ENCODE measurements at regions not wholly inside any gene's neighbourhood (a gene's known extent, or its start where the extent isn't known, plus 50 kb on each side); places are given as distances from the start of the nearest gene placed in this dataset.
"Not testable (repeated sequence)": the region's sequence is repeated elsewhere in the genome, so short reads cannot be mapped to it uniquely, and the experiment has no call there.

DNA sequence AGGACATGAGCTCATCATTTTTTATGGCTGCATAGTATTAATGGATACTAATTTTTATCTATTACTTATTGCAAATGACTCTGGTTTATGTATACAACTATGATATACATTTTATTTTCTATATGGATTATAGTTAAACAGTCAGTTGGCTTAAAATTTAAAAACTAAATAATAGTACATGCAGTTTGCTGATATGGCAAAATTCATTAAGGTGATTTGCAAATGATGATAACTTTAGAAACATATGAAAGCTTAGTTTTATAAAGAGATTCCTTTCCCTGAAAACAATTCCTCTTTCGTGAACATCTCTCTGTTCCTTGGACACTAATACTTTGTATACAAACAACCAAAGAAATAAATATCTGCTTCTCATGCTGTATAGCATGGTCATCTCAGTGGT lies 165.5 kb upstream of the SEMA3E start:
- CTCF ChIA-PET (ENCODE audit: low intra/inter-chr PET ratio, low total read pairs): no interaction called here
- WGBS (ENCODE audit: low lambda C conversion rate): 7% methylated on average over 1 of the region's 1 CpG
- Histone ChIP-seq H3K4me1 (ENCODE audit: insufficient read depth, low read length) (no peaks in the 10 kb centered on the region), H3K4me2 (ENCODE audit: low read depth, low read length) (no peak overlapping the region), H3K36me3 (replicated peaks in 1 of 2; ENCODE audit: control insufficient read depth in 1 of 2, insufficient read depth in 2 of 2, low read length in 2 of 2) (no peaks in the 10 kb centered on the region), H3K9ac (ENCODE audit: insufficient read depth, low read depth, low read length) (no peak overlapping the region), H4K20me1 (ENCODE audit: insufficient read depth, low read length) (no peaks in the 10 kb centered on the region), H3K27me3 (ENCODE audit: control insufficient read depth in 1 of 2, insufficient read depth in 2 of 2, low read length in 2 of 2) (no peaks in the 10 kb centered on the region), H3K9me3 (ENCODE audit: low read length) (no peaks in the 10 kb centered on the region), H3K4me3 (replicated peaks in 1 of 3; ENCODE audit: insufficient read depth in 1 of 3, low read depth in 2 of 3, low read length in 3 of 3) (no peak overlapping the region), H3K27ac (ENCODE audit: extremely low read length, insufficient read depth, low read length) (no peak overlapping the region), H3K79me2 (ENCODE audit: insufficient read depth, low read length) (no peaks in the 10 kb centered on the region), H2AFZ (ENCODE audit: low read length) (no peak overlapping the region)
- no peak for FAIRE-seq
- POLR2A ChIA-PET: no interaction called here
- no peak for DNase-seq (ENCODE audit: low spot score)
- TF ChIP-seq SMAD1 (CRISPR knock-in tag; IDR thresholded peaks at IDR 0.05; ENCODE audit: borderline replicate concordance, low read depth): no peak
- TF ChIP-seq SRF (IDR thresholded peaks at IDR 0.05; ENCODE audit: low read depth, low read length): no peak
- TF ChIP-seq, protein P1, sequence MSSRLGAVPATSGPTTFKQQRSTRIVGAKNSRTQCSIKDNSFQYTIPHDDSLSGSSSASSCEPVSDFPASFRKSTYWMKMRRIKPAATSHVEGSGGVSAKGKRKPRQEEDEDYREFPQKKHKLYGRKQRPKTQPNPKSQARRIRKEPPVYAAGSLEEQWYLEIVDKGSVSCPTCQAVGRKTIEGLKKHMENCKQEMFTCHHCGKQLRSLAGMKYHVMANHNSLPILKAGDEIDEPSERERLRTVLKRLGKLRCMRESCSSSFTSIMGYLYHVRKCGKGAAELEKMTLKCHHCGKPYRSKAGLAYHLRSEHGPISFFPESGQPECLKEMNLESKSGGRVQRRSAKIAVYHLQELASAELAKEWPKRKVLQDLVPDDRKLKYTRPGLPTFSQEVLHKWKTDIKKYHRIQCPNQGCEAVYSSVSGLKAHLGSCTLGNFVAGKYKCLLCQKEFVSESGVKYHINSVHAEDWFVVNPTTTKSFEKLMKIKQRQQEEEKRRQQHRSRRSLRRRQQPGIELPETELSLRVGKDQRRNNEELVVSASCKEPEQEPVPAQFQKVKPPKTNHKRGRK (CRISPR knock-in tag; IDR thresholded peaks at IDR 0.05): no peak
- TF ChIP-seq MAFF (IDR thresholded peaks at IDR 0.05; ENCODE audit: low read depth, low read length): peak; percentile 83; the same call in 1 of the 2 replicates
- no peak for TF ChIP-seq TFDP1 (CRISPR knock-in tag; IDR thresholded peaks at IDR 0.05; ENCODE audit: borderline replicate concordance)
- TF ChIP-seq TBX3 (IDR thresholded peaks at IDR 0.05; ENCODE audit: borderline replicate concordance): no peak
- peak; percentile 81 to 89 for TF ChIP-seq MAFK (conservative IDR thresholded peaks at IDR 0.05 in 1 of 2, IDR thresholded peaks at IDR 0.05 in 1 of 2; ENCODE audit: low read length in 2 of 2)
- in situ Hi-C loops (cut with HindIII; ENCODE audit: extremely low pct_ligation_motif_present, low pct_unique_long_range_greater_than_20kb): no loop called here
- BruUV-seq (replicated peaks): no TSS peak
- intact Hi-C loops (cut with micrococcal nuclease; ENCODE audit: unreplicated experiment): no loop called here
- ATAC-seq: no peak

DNA sequence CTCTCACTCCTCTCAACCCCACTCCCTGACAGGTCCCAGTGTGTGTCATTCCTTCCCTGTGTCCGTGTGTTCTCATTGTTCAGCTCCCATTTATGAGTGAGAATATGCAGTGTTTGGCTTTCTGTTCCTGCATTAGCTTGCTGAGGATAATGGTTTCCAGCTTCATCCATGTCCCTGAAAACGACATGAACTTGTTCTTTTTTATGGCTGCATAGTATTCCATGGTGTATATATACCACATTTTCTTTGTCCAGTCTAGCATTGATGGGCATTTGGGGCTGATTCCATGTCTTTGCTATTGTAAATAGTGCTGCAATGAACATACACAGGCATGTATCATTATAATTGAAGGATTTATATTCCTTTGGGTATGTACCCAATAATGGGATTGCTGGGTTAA lies 163.6 kb upstream of the SEMA3E start:
- FAIRE-seq; H3K27me3 ChIP-seq (ENCODE audit: control insufficient read depth in 1 of 2, insufficient read depth in 2 of 2, low read length in 2 of 2); CTCF ChIA-PET (ENCODE audit: low intra/inter-chr PET ratio, low total read pairs); H3K27ac ChIP-seq (ENCODE audit: extremely low read length, insufficient read depth, low read length); H3K4me1 ChIP-seq (ENCODE audit: insufficient read depth, low read length); H3K4me3 ChIP-seq (replicated peaks in 1 of 3; ENCODE audit: insufficient read depth in 1 of 3, low read depth in 2 of 3, low read length in 3 of 3); BruUV-seq (replicated peaks); H4K20me1 ChIP-seq (ENCODE audit: insufficient read depth, low read length); in situ Hi-C loops (cut with HindIII; ENCODE audit: extremely low pct_ligation_motif_present, low pct_unique_long_range_greater_than_20kb); intact Hi-C loops (cut with micrococcal nuclease; ENCODE audit: unreplicated experiment); ATAC-seq; POLR2A ChIA-PET; H2AFZ ChIP-seq (ENCODE audit: low read length); DNase-seq (ENCODE audit: low spot score); H3K9ac ChIP-seq (ENCODE audit: insufficient read depth, low read depth, low read length); H3K36me3 ChIP-seq (replicated peaks in 1 of 2; ENCODE audit: control insufficient read depth in 1 of 2, insufficient read depth in 2 of 2, low read length in 2 of 2); H3K9me3 ChIP-seq (ENCODE audit: low read length); H3K79me2 ChIP-seq (ENCODE audit: insufficient read depth, low read length); H3K4me2 ChIP-seq (ENCODE audit: low read depth, low read length): not testable (repeated sequence)
- WGBS (ENCODE audit: low lambda C conversion rate): 0% methylated on average over 2 of the region's 2 CpGs

All from HepG2 (cell line).